Stimulated activated CD4-positive, alpha-beta T cell treated with anti-CD3 and anti-CD28 coated beads, Interleukin-1b, Interleukin-23, amount 100 ng/mL, for 4 hours (primary cell): ENCODE measurements at regions not wholly inside any gene's neighbourhood (a gene's known extent, or its start where the extent isn't known, plus 50 kb on each side); places are given as distances from the start of the nearest gene placed in this dataset.
"Not testable (repeated sequence)": the region's sequence is repeated elsewhere in the genome, so short reads cannot be mapped to it uniquely, and the experiment has no call there.

ENCODE experiments used
- DNase-seq, 2 donors: peaks; one replicate each; pipeline ENCODE4 v3.0.0-alpha.2; 2020; ENCODE audit warnings: low read depth in 2 of 2

- DNase-seq: no peak
These were observed 689.7 kb upstream of the SOX9 start for GRCh38 chr17:71431146-71431545.

GRCh38 chr17:71432378-71433315, 688.2 kb upstream of the SOX9 start:
- DNase-seq: no peak

GRCh38 chr17:71434716-71435115, 686.1 kb upstream of the SOX9 start:
- no peak for DNase-seq

GRCh38 chr17:71436479-71436878, 684.3 kb upstream of the SOX9 start:
- DNase-seq: no peak

- DNase-seq: no peak
These were observed 683.7 kb upstream of the SOX9 start for GRCh38 chr17:71437166-71437565.

- DNase-seq: no peak
These were observed 682.1 kb upstream of the SOX9 start for GRCh38 chr17:71438631-71439146.

GRCh38 chr17:71440513-71440912, 680.3 kb upstream of the SOX9 start:
- DNase-seq: no peak

- DNase-seq: no peak
These were observed 679.7 kb upstream of the SOX9 start for GRCh38 chr17:71441098-71441497.

GRCh38 chr17:71444078-71444477, 676.7 kb upstream of the SOX9 start:
- no peak for DNase-seq

GRCh38 chr17:71446645-71447437, 674.0 kb upstream of the SOX9 start:
- no peak for DNase-seq

- DNase-seq: no peak
These were observed 673.2 kb upstream of the SOX9 start for GRCh38 chr17:71447644-71448043.

- DNase-seq: not testable (repeated sequence)
These were observed 670.2 kb upstream of the SOX9 start for GRCh38 chr17:71450657-71451056.

- DNase-seq: no peak
These were observed 666.9 kb upstream of the SOX9 start for GRCh38 chr17:71453876-71454422.

GRCh38 chr17:71455219-71455618, 665.6 kb upstream of the SOX9 start:
- DNase-seq: no peak

GRCh38 chr17:71458322-71458721, 662.5 kb upstream of the SOX9 start:
- DNase-seq: no peak

- no peak for DNase-seq
These were observed 659.9 kb upstream of the SOX9 start for GRCh38 chr17:71460943-71461342.

GRCh38 chr17:71461498-71462169, 659.2 kb upstream of the SOX9 start:
- DNase-seq: no peak

GRCh38 chr17:71464241-71464640, 656.6 kb upstream of the SOX9 start:
- no peak for DNase-seq

GRCh38 chr17:71464751-71465150, 656.1 kb upstream of the SOX9 start:
- no peak for DNase-seq

- DNase-seq: no peak
These were observed 653.1 kb upstream of the SOX9 start for GRCh38 chr17:71467719-71468118.

- DNase-seq: no peak
These were observed 650.8 kb upstream of the SOX9 start for GRCh38 chr17:71470062-71470461.
